Glutamatergic neuron (in vitro differentiated cells): ENCODE measurements at regions not wholly inside any gene's neighbourhood (a gene's known extent, or its start where the extent isn't known, plus 50 kb on each side); places are given as distances from the start of the nearest gene placed in this dataset.
"Not testable (repeated sequence)": the region's sequence is repeated elsewhere in the genome, so short reads cannot be mapped to it uniquely, and the experiment has no call there.

Experiments used
- DNase-seq: peaks from one replicate; pipeline ENCODE4 v3.0.0; 2022
- H3K27ac Mint-ChIP-seq: one replicate; pipeline ENCODE4 v1.8.0; 2020; ENCODE audit warnings: mild to moderate bottlenecking, mixed read lengths, inconsistent platforms; ENCODE audit not compliant: unreplicated experiment
- H3K27me3 Mint-ChIP-seq: one replicate; pipeline ENCODE4 v1.8.0; 2020; ENCODE audit warnings: mild to moderate bottlenecking, moderate library complexity, mixed read lengths, inconsistent platforms; ENCODE audit not compliant: unreplicated experiment
- H3K36me3 Mint-ChIP-seq: one replicate; pipeline ENCODE4 v1.8.0; 2020; ENCODE audit warnings: mild to moderate bottlenecking, mixed read lengths, inconsistent platforms; ENCODE audit not compliant: unreplicated experiment
- H3K4me1 Mint-ChIP-seq: one replicate; pipeline ENCODE4 v1.8.0; 2020; ENCODE audit warnings: mild to moderate bottlenecking, low read depth, mixed read lengths, inconsistent platforms; ENCODE audit not compliant: unreplicated experiment
- H3K4me3 Mint-ChIP-seq: one replicate; pipeline ENCODE4 v1.8.0; 2020; ENCODE audit warnings: mild to moderate bottlenecking, mixed read lengths, inconsistent platforms; ENCODE audit not compliant: unreplicated experiment
- H3K9me3 Mint-ChIP-seq: one replicate; pipeline ENCODE4 v1.8.0; 2020; ENCODE audit warnings: mild to moderate bottlenecking, moderate library complexity, mixed read lengths, inconsistent platforms; ENCODE audit not compliant: unreplicated experiment
- TF ChIP-seq, protein P1 (sequence below): fragments of 200-600 bp; sonication (generic); IDR thresholded peaks from one replicate; pipeline ENCODE4 v1.5.0; 2021; ENCODE audit not compliant: partially characterized antibody, unreplicated experiment

DNA sequence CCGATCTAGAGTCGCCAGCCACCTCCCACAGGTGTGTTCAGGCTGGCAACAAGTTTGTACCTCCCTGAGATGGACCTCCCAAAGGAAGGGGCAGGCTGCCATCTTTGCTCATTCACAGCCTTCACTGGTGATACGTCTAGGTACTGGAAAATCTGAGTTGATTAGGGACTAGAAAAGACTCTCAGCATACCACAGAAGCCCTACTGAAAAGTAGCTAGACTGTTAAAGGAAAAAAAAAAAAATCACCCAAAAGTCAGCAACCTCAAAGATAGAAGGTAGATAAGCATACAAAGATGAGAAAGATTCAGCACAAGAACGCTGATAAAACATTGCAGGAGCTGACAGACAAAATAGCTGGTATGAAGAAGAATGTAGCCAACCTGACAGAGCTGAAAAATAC, 128.6 kb upstream of the WDR75 start:
- H3K9me3 Mint-ChIP-seq: no peaks in the 10 kb centered on the region
- no peak for DNase-seq

DNA sequence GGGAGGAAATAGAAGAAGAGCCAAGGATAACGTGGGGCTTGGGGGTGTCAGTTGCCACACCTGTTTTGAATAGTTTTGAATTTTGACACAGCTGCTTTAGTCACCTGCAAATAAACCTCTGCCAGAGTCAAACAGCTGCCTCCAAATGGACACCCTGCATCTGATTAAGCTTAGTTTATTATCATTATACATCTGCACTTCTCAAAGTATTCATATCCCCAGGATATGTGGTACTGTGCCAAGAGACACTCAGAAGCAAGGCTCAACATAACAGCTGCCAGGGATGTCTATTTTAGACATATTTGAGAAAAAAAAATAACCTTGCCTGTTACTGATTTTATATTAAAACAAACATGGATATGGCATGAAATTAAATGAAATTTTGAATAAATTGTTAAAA, 122.5 kb upstream of the WDR75 start:
- no peak for DNase-seq
- Mint-ChIP-seq H3K36me3 (no peaks in the 10 kb centered on the region), H3K4me1 (no peaks in the 10 kb centered on the region), H3K27ac (no peak overlapping the region), H3K4me3 (no peak overlapping the region), H3K9me3 (no peaks in the 10 kb centered on the region), H3K27me3 (no peaks in the 10 kb centered on the region)
- TF ChIP-seq, protein P1, sequence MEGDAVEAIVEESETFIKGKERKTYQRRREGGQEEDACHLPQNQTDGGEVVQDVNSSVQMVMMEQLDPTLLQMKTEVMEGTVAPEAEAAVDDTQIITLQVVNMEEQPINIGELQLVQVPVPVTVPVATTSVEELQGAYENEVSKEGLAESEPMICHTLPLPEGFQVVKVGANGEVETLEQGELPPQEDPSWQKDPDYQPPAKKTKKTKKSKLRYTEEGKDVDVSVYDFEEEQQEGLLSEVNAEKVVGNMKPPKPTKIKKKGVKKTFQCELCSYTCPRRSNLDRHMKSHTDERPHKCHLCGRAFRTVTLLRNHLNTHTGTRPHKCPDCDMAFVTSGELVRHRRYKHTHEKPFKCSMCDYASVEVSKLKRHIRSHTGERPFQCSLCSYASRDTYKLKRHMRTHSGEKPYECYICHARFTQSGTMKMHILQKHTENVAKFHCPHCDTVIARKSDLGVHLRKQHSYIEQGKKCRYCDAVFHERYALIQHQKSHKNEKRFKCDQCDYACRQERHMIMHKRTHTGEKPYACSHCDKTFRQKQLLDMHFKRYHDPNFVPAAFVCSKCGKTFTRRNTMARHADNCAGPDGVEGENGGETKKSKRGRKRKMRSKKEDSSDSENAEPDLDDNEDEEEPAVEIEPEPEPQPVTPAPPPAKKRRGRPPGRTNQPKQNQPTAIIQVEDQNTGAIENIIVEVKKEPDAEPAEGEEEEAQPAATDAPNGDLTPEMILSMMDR: no peak

More for the DNA sequence above, 128.6 kb upstream of the WDR75 start:
- Mint-ChIP-seq H3K4me3 (no peak overlapping the region), H3K4me1 (no peaks in the 10 kb centered on the region), H3K36me3 (peaks cover 4% of the 10 kb centered on the region), H3K27ac (no peak overlapping the region), H3K27me3 (no peaks in the 10 kb centered on the region)
- TF ChIP-seq, protein P1: no peak

DNA sequence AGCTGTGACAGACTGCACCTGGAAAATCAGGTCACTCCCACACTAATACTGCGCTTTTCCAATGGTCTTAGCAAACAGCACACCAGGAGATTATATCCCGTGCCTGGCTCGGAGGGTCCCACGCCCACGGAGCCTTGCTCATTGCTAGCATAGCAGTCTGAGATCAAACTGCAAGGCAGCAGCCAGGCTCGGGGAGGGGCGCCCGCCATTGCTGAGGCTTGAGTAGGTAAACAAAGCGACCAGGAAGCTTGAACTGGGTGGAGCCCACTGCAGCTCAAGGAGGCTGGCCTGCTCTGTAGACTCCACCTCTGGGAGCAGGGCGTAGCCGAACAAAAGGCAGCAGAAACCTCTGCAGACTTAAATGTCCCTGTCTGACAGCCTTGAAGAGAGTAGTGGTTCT, 121.8 kb upstream of the WDR75 start:
- H3K4me3 Mint-ChIP-seq, H3K9me3 Mint-ChIP-seq, H3K4me1 Mint-ChIP-seq, H3K27ac Mint-ChIP-seq, H3K36me3 Mint-ChIP-seq, H3K27me3 Mint-ChIP-seq, DNase-seq: not testable (repeated sequence)

DNA sequence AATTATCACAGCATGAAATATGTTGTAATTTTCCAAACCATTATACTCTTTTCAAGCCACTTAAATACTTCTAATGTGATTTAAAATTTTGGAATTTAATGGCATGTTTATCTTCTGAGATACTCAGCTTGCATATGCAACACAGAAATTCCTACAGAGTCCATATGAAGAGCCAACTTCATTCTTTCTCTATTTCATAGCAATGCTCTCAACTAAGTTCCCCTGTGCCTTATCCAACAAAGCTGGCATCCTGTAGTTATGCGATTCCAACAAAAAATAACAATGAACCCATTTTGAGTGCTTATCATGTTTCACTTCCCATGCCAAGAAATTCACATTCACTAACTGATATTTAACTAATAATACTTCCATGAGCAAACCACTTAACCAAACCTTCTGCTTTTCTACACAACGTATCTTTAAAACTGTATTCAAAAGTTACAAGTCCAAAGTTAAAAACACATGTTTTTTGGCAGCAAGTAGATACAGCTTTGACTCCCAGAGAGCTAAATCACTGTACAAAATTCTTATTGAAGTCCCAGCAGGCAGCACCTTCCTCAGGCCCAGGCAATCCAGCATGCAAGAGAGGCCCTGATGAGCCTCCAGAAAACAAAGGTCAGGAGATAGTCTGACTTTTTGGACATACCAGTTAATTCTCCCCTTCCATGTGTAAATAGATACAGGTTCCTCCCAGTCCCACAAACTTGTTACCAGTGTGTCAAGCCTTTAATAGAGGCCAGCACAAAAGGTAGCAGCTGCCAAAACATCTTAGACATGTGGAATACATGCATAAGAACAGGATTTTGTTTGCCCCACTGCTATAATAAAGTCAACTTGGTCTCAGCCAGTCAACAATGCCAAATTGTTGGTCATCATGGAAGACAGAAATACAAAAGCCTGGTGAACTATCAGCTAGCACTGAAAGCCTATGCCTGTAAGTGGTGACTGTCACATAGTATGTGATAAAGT, 113.1 kb upstream of the WDR75 start:
- H3K27me3 Mint-ChIP-seq: no peaks in the 10 kb centered on the region
- H3K9me3 Mint-ChIP-seq: no peaks in the 10 kb centered on the region
- H3K4me3 Mint-ChIP-seq: no peak overlapping the region
- no peak overlapping the region for H3K27ac Mint-ChIP-seq
- no peak for DNase-seq
- H3K4me1 Mint-ChIP-seq: no peaks in the 10 kb centered on the region
- no peaks in the 10 kb centered on the region for H3K36me3 Mint-ChIP-seq
- TF ChIP-seq, protein P1: no peak

DNA sequence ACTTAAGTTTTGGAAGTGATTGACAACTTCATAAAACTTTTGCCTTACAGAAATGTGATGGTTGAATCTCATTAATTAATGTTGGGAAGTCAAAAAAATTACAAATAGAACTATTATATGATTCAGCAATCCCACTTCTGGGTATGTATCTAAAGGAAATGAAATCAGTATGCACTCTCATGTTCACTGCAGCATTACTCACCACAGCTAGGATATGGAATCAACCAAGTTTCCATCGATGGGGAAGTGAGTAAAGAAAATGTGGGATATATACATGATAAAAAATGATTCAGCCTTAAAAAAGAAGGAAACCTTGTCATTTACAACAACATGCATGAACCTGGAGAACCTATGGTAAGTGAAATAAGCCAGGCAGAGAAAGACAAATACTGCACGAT, 112.4 kb upstream of the WDR75 start:
- no peak overlapping the region for H3K4me3 Mint-ChIP-seq
- TF ChIP-seq, protein P1: no peak
- H3K27ac Mint-ChIP-seq: no peak overlapping the region

More for the DNA sequence above, 112.4 kb upstream of the WDR75 start:
- no peaks in the 10 kb centered on the region for H3K27me3 Mint-ChIP-seq
- no peaks in the 10 kb centered on the region for H3K4me1 Mint-ChIP-seq
- DNase-seq: no peak
- no peaks in the 10 kb centered on the region for H3K9me3 Mint-ChIP-seq
- H3K36me3 Mint-ChIP-seq: no peaks in the 10 kb centered on the region
